NCI-H1930 (cell line): ENCODE measurements at regions not wholly inside any gene's neighbourhood (a gene's known extent, or its start where the extent isn't known, plus 50 kb on each side); places are given as distances from the start of the nearest gene placed in this dataset.
"Not testable (repeated sequence)": the region's sequence is repeated elsewhere in the genome, so short reads cannot be mapped to it uniquely, and the experiment has no call there.

ENCODE experiments used
- DNase-seq, 2 experiments: peaks; one replicate each; lab custom pipeline; 2025; lab: John Stamatoyannopoulos, UW

DNA sequence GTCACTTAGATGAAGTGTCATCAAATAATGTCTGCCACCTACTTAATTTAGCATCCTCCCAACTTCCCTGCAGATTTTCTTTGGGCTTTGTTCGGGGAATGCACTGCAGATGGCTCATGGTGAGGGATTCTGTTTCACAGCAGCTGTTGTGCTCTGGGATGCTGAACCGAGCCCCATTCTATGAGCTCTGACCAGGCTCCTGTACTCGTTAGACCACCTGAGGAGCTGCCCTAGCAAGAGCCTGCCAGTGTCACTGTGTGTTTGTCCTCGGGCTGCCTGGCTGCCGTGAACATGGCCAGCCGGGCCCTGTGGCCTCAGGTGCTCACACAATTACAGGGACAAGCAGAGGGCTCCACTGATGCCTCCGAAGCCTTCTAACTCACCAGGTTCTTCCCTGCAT, 238.8 kb upstream of the ECI2 start:
- no peak for DNase-seq

DNA sequence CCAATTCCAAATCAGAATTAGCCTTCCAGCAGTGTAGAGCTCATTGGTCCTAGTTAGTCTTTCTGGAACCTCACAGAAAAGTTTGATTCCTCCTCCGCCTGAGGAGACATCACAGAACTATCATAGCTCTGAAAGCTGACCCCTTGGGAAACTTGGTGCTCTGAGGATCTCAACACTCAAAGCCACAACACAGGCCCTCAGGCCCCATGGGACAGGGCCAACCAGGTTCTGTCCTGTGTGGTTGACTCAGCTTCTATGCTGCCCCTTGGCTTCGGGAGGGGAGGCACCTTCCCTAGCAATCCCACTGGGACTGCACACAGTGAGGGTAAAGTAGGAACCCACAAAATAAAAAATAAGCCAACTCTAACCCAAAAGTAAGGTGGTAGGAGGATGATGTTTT, 237.5 kb upstream of the ECI2 start:
- no peak for DNase-seq

DNA sequence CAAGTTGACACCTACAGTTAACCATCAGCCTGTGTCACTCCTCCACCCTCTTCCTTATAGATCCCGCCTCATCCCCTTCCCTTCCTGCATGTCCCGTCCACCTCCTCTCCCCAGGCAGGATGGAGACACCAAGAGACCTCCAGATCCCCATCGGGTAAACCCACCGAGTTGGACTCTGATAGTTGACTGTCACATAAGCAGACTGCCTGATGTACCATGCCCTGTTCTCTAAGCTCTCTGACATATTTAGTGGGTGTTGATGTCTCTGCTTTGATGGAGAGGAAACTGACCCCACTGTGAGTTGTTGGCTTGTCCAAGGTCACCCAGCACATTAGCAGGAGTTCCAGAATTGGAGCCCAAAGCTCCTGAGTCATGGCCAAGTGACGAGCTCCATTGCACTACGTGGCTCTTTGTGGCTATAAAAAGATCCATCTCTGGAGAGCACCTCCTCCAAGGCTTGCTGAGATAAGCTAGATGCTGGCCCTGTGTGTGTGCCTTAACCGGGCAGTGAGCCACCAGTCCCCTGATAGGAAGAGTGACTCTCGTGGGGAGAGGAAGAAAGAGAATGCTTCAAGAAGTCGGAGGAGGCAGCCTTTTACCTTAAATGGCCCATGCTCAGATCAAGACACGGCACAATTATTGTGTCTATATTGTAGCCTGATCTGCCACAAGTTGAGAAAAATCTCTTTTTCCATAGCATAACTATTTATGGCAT, 236.0 kb upstream of the ECI2 start:
- no peak for DNase-seq

DNA sequence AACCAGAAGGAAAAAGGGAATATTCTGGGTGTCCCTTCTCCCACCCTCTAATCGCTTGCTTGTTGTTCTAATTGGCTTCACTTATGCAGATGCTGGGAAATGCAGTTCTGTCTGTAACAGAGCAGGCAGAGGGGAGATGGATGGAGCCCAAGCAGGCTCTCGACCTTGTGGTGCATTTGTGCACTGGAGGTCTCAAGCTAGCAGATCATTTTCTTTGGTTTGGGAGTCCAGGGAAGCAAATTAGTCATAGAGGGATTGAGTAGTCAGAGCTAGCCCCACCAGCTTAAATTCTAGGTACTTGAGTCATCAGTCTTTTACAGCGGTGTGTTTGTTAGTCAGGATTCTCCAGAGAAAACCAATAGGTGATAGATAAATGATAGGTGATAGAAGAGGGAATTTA, 234.7 kb upstream of the ECI2 start:
- DNase-seq, result no peak

DNA sequence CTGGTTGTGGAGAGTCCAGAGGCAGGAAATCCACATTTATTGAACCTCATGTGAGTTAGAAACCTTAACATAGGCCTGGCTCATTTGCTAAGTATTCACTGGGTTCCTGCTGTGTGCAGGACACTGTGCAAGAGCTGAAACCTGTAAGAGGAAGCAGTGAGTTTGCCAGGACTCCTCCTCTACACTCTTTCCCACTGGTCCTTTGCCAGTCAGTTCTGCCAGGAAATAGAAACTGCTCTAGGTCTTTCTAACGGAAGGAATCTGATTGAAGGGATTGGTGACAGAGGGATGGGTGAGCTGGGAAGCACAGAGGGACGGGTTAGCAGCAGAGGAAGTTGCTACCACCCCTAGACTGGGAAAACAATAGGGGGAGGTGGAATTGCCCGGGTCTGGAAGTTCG, 234.2 kb upstream of the ECI2 start:
- DNase-seq, result no peak

DNA sequence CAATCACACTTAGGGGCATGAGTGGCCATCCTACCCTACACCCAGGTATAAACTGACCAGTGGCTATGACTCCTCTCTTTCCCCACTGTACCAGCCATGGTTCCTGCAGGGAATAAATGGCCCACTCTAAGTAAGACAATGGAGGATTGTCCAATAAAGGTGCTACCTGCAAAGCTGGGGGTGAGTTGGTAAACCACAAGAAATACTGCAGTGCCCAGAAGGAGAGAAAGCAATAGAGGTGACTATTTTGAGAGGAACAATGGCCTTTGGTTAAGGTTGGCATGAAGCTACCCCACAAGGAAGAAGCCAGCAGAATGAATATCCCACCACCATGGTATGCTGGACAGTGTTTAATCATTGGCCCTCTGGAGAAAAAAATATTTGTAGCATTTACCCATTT, 233.3 kb upstream of the ECI2 start:
- no peak for DNase-seq

DNA sequence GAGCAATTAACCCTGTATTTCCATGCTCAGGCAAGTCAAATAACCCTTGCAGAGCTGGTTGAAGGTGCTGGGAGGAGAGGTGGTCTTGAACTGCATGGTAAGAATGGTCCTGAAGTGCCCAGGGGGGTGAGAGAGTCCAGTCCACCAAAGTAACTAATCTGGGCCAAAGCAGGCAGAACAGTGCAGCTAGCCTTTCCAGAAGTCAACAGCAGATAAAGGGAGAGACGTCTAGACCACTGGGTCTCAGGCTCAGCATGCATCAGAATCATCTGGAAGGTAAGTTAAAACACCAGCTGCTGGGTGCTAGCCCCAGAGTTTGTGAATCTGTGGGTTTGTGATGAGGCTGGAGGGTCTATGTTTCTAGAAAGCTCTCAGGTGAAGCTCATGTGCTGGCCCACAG, 232.3 kb upstream of the ECI2 start:
- DNase-seq, result no peak

DNA sequence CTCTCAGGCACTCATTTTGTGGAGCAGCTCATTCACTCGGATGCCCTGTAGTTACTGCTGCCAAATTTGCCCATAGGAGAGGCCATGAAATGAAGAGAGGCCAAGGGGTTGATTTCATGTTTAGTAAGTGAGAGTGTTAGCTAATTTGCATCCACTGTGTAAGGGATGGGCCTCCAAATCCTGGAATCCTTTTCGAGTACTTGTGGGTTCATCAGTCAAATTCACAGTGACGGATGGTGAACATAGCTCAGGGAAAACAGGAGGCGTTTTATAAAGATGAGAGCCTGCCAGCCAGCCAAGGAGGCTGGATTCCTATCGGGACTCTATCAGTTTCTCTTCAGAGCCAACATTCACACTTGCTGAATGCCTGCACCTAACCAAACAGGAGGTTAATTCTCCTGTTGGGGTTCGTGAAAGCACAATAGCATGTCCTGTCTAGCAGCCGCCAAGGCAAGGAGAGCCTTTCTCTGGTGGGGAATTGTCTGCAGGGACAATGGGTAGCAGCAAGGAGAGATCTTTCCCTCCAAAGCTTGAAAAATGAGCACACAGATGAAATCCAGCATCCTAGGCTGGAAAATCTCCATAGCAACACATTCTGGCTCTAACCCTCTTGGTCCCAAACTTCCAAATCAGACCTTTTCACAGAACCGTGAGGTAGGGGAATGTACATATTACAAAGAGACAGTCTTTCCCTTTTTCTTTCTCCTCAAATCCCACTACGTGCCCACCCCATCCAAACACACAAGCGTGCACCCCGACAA, 231.4 kb upstream of the ECI2 start:
- DNase-seq, result no peak

DNA sequence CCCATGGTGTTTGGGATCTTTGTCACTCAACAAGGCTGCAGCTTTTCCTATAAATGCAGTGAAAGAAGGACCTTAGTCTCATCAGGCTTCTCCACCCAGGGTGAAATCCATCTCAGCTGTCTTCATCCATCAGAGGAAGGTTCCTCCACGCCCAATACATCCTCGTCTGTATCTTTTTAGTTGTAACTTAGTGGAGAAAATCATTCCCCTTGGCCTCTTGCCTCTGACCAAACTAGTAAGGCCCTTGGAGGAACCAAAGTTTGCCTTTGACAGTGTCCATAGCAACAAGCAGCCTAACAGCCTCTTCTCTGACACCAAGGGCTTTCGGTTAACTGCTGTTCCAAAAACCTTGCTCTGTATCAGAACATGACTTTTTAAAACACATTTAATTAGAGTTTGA, 230.3 kb upstream of the ECI2 start:
- no peak for DNase-seq

DNA sequence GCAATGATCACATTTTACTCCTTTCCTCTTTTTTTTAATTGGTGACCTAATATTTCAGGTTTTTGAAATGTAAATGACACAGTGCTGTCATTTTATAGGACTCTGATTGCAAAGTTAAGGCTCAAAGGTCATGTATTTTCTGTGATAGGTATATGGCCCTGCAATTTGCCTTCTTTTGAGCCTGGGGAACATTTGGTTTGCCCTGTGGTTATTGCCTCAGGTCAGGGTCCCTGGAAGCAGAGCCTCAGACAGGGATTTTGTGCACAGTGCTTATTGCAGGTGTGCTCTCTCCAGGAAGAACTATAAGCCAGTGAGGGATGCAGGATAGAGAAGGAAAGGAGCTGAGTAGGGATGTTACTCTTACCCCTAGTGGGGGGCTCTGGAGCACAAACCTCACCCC, 229.3 kb upstream of the ECI2 start:
- no peak for DNase-seq

DNA sequence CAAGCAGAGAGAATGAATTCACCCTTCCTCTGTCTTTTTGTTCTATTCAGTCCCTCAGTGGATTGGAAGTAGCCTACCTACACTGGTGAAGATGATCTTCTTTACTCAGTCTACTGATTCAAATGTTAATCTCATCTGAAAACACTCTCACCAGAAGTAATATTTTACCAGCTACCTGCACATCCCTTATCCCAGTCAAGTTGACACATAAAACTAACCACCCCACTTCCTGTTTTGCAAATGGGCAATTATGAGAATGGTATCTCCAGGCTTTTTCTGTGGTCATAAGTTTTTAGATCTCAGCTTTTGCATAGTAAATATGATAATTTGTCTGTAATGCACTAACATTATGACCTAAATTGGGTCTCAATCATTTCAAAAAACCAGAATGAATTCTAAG, 228.8 kb upstream of the ECI2 start:
- DNase-seq, result no peak

DNA sequence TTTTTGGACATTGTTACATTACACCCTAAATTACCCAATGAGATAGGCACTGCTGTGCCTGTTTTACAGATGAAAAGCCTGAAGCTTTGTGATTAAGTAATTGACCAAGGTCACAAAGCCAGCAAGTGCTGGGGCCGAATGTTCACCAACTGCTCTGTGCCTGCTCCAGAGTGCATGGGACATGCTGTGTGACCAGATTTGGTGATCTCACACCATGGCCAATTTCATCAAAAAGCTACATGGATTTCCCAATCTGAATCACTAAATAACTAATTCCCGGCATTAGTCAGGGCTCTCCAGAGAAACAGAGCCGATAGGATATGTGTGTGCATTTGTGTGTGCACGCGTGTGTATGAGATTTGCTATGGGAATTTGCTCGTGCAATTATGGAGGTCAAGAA, 228.3 kb upstream of the ECI2 start:
- no peak for DNase-seq

DNA sequence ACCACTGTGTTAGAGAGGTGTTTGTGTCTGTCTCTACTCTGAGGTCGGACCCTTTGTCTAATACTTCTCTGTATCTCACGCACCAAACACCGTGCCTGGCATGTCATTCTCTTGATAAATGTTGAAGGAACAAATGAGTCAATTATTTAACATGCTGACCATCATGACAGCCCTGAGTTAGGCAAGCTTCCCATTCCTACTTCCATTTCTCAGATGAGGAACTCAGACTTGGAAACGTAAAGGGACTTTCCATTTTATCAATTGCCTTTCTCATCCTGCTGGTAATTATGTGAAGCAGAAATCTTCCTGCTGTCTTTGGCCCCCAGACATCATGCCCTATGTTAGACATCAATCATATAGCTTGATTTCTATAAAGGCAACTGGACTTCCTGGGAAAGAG, 227.0 kb upstream of the ECI2 start:
- DNase-seq, result no peak

DNA sequence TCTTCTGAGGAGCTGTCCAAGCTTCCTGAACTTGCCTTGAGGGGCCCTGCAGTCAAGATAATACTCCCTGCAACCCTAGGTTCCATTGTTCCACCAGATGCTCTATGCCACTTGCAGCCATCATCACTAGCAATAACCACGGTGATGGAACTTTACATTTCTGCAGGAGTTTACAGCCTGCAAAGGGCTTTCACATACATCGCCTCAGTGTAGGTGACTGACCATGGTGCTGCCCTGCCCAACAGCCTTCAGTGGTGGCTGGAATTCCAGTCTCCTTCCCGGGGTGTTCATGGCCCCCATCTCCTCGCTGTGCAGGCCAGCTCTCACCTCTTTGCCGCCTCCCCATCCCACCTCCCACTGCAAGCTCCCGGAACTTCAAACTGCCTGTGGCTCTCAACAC, 225.5 kb upstream of the ECI2 start:
- DNase-seq, result no peak

DNA sequence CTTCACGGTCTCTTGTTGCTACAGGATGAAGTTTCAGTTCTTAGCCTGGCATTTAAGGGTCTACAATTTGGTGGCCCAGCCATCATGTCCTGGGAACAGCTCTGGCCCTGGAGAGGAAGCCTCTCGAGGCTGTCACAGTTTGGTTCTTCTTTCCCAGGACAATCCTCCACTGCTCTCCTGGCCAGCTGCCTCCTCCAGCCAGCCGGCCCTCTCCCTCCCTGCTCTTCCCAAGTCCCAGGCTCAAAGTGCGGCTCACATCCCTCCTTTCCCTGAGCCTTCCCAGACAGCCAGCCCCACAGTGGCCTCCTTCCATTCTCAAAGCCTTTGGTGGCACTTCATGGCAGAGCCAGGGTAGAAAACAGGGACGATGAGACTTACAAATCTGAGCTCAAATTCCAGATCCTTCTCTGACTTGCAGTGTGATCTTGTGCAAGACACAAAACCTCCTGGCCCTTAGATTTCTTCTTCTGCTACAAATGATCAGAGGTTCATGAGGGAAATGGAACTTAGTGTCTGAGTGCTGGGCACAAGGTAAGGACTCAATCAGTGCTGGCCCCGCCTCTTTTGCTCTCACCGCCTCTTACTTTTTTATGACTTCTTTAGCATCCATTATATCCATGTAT, 223.8 kb upstream of the ECI2 start:
- DNase-seq, result no peak

DNA sequence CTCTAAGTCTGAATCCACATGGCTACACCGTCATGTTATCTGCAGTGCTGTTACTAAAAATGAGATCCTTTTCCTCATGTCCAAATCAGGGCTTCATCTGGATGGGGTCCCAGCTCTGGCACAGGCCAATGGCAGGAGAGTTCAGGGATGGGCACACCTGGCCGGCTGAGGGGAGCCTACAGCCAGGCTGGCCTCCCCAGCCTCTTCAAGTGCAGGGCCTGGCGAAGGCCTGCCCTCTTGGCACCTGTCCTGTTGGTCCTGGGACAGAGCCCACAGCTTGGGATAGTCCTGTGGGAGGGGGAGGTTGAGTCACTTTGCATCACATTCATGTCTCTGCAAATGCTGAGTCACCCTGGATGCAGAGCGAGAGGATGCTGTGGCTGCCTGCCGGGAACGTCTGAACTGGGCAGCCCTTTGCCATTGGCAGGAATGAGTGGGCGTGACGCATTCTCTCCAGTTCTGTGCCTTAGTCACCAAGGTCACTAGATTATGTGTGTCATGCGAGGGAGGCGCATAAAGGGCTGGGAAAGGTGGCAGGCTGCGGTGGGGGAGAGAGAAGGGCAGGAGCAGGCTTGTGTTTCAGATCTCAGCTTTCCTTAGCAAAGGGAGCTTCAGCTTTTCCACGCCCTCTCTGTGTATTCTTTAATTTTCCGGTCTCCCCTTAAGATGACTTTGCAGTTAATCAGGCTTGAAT, 223.2 kb upstream of the ECI2 start:
- DNase-seq, result no peak

DNA sequence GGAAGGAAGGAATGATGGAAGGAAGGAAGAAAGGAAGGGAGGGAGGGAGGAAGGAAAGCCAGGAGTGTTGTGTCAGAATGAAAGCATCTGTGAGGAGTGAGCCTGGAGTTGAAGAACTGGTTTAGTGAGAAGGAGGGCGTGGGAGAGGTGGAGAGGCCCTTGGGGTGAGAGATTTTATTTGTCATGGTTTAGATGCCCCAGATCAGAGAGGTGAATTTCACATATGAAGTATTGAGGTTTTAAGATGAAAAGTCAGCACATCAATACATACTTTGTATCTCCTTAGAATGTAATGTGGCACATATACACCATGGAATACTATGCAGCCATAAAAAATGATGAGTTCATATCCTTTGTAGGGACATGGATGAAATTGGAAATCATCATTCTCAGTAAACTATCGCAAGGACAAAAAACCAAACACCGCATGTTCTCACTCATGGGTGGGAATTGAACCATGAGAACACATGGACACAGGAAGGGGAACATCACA, 222.3 kb upstream of the ECI2 start:
- not testable (repeated sequence) for DNase-seq

DNA sequence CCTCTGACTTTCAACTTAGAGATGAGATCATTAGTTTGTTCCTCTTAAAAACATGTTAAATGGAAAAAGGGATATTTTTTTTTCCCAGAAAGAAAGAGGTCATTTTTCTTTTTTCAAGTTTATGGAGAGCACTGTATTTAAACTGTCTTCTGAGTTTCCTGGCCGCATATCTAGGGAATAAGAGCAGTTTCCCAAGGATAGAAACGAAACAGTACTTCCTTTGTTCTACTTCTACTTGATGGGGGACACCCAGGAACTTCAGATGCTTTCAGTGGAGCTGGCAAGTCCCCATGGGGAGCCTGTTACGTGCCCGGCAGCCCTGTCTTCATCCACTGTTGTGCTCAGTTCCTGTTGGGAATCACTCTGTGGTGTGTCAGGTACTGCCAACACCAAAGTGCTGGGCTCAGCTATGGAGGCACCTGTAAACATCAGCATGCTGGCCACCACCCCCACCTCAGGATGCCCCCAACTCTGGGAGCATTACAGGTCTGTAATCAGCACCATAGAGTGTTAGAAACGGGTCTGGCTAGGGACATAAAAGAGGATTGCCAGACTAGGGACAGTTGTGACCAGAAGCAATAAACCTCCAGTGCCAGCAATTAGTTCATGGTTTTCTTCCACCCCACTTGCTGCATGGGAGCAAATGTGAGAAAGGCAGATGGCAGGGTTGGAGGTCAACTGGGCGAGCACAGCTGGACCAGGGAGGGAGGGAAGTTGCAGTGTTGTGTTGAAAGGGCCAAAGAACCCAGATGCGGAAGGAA, 221.7 kb upstream of the ECI2 start:
- DNase-seq, result no peak

DNA sequence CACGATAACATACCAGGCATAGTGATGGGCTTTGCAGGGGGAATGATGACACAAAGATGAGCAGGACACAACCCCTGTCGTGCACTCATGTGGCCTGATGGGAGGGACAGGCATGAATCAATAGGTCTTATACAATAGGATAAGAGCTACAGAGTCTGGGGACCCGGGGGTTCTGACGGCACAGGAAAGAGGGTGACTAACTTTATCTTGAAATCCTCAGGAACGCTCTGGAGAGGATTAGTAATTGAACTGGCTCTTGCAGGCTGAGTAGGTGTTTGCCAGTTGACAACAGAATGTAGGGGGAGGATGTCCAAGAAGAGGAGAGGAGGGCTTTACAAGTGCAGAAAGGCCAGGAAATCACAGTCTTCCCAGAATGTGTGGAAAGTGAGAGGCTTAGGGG, 219.9 kb upstream of the ECI2 start:
- no peak for DNase-seq

DNA sequence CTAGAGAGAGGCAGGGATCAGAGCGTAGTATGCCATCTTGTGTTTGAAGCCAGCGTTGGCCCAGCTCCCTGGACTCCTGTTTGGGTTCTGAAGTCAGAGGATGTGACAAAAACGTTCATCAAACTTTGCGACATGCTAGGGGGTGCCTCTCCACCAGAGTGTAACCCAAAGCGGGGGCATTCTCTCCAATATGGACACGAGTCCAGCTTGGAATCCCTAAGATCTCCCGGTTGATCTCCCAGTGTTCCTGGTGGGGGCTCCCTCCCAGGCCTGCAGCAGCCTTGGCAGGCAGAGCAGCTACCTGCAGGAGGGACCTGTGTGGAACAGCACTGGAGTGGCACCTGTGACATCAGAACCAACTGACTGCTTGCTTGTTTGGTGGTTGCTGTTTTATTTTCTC, 218.8 kb upstream of the ECI2 start:
- DNase-seq, result no peak

DNA sequence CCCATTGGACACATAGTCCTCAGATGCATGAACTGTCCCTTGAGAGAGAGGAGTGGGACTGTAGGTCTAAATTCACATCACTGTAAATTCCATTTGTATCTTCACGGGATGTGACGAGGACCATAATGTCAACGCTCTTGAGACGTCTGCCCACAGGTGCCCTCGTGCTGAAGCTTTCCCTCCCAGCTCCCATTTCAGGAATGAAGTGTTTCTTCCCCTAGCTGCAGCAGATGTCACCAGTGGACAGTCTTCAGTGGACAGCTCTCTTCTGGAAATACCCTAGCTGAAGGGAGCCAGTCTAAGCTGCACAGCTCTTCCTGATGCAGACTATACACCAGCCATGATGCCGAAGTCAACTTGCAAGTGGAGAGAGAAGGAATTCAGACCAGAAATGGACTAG, 217.4 kb upstream of the ECI2 start:
- no peak for DNase-seq

DNA sequence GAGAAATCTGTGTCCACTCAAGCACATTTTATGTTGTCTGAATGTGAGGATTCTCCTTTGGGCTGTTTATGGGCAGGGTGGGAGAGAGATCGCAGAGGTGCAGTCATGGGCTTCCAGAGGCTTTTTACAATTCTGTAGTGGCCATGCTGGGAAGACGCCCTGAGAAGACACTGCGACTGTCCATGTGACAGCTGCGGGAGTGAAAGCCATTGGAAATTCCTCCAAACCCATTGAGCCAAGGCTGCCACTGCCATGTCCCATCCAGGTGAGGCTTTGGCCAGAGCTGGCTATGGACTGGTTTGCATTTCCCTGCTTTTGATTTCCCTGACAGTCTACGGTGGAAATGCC, 216.9 kb upstream of the ECI2 start:
- DNase-seq, result no peak
